GM19397 (cell line): ENCODE measurements at regions not wholly inside any gene's neighbourhood (a gene's known extent, or its start where the extent isn't known, plus 50 kb on each side); places are given as distances from the start of the nearest gene placed in this dataset.
"Not testable (repeated sequence)": the region's sequence is repeated elsewhere in the genome, so short reads cannot be mapped to it uniquely, and the experiment has no call there.

Experiments used
- ATAC-seq: cut with Tn5 transposase; IDR thresholded peaks from one replicate; pipeline ENCODE4 v1.9.1; 2021; ENCODE audit warnings: mild to moderate bottlenecking, moderate library complexity; ENCODE audit not compliant: unreplicated experiment

DNA sequence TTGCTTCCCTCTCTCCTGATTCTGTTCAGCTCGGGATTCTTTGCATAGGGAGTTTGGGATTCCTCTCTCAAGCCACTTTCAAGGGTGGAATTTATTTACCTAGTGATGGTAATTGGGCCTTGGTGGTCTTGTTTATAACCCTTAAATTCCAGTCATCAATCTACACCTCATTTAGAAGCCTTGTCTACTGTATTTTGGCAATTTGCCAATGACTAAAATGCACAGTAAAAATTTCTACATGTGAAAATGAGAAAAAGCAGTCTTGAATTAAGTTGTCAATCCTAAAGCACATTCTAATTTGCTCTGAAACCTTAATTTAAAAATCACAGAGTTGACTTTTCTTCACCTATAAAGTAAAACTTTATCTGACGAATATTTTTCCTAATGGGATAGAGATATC is 749.2 kb upstream of the CRIM1 start:
- ATAC-seq = no peak

DNA sequence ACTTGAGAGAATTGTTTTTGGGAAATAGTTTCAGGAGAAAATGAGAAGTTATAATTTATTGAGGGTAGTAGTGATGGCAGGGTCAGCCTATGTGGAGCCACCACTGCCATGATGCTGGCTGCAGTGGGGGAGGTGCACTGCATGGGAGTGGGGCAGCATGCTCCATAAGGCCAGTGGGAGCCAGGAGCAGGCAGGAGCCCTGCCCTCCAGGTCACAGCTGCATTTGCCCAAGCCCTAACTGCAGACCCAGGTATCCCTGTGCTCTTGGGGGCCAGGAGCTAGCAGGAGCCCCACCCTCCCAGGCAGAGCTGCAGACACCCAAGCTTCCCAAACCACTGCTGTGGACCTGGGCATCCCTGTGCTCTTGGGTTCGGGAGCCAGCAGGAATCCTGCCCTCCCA is 757.3 kb upstream of the CRIM1 start:
- ATAC-seq = no peak

DNA sequence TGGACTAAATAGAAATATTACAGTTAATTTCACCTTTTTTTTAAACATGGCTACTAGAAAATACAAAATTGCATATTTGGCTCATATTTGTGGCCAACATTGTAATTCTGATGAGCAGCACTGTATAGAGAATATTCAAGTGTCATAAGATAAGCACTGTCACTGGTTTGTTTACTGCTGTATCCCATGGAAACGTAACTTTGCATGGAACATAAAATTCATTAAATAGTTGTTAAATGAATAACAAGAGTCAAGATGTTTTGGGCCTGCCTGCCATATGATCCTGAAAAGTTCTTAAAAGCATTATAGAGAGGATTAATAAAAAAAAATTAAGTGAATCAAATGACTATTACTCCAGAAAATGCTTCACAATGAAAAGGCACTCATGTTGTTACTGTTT is 763.7 kb upstream of the CRIM1 start:
- no peak for ATAC-seq

DNA sequence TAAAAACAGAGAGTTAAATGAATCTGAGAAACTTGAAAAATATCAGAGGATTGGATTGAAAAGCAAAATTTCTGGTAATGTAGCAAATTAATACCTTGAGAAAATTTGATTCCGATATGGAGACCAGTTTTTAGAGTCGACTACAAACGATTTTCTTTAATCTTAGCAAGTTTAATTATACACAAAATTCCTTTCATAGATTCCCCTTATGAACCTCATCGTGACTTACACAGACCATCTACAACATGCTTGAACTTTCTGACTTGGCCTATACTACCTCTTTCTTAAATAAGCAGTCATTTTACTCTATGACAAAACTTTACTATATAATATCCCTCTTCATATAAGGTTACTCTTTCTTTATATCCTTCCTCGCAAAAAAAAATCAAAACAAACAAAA is 769.6 kb upstream of the CRIM1 start:
- ATAC-seq = no peak

DNA sequence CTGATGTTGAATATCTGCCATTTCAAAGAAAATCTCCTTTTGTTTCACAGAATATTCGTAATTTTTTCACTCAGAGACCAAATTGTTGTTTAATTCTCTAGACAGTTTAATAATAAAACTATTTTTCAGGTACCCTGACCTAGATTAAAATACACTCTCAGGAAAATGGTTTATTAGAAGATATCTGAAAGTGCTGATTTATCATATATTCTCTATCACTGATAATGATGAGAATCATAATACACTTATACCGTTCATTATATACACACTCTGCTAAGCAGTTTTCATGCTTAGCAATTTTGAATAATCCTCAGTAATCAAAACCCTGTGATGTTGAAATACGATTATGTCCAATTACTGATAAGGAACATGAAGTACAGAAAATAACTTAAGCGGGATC is 772.9 kb upstream of the CRIM1 start:
- no peak for ATAC-seq

DNA sequence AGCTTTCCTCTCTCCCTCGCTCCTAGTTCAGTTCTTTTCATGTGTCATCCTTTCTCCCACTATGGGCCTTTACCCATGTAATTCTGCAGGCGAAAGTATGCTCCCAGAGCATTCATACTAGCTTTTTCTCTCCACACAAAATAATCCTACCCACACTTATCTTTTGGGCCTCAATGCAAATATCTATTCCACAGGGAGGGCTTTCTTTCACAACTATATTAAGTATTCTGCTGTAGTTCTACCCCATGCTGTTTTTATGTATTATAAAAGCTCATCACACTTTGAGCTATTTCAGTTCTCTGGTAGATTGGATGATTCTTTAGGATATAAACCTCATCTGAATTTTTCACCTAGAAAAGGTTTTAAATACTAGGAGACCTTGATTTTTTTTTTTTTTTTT is 774.6 kb upstream of the CRIM1 start:
- no peak for ATAC-seq

DNA sequence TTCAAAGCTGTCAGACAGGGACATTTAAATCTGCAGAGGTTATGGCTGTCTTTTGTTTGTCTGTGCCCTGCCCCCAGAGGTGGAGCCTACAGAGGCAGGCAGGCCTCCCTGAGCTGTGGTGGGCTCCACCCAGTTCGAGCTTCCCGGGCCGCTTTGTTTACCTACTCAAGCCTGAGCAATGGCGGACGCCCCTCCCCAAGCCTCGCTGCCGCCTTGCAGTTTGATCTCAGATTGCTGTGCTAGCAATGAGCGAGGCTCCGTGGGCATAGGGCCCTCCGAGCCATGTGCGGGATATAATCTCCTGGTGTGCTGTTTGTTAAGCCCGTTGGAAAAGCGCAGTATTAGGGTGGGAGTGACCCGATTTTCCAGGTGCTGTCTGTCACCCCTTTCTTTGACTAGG is 787.0 kb upstream of the CRIM1 start:
- not testable (repeated sequence) for ATAC-seq

DNA sequence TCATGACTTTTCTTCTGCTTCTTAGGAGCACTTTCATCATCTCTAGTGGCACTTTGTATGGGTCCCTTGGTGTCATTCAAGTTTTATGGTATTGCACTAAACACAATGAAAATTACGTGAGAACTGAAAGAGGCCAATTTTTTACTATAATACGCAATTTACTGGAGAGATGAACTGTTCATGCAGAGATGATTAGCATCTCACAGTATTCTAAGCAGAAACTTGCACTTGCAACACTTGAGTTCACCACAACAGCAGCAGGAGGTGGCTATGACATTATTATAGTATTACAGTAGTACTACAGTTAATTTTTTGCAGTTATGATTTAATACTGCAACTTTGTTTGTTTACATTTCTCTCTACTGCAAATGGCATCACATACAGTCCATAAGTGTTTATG is 793.1 kb upstream of the CRIM1 start:
- ATAC-seq = no peak

DNA sequence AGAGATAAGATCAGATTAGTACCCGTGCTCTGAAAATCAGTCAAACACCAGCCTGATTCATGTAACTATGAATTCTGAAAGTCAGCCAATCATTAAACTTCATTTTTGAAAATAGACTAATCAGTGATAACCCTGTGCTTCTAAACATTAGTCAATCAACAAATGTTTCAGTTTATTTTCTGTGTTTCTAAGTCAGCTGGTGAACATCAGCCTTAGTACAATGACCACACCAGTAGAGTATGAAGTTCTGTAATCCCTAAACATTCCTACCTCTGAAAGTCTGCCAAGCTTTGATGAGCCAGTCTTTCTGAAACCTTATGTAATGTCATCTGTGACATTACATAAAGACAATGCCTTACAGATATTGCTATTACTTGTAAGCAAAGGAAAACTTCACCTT is 807.4 kb upstream of the CRIM1 start:
- ATAC-seq = no peak

DNA sequence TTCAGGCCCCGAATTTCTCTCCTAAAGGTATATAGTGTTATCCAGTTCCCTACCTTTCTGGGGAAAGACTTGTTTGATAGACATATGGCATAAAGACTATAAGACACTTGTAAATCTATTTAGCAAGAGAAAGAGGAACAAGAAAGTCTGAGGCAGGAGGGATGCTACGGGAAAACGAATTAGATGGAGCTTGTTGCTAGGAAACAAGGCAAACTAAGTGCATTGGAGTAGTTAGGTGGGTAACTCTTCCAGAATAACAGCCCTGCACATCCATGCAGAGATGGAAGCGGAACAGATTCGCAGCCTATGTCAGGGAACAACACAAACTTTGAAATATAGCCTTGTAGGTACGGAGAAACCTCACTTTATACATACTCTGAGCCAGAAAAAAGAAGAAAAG is 810.3 kb upstream of the CRIM1 start:
- no peak for ATAC-seq

DNA sequence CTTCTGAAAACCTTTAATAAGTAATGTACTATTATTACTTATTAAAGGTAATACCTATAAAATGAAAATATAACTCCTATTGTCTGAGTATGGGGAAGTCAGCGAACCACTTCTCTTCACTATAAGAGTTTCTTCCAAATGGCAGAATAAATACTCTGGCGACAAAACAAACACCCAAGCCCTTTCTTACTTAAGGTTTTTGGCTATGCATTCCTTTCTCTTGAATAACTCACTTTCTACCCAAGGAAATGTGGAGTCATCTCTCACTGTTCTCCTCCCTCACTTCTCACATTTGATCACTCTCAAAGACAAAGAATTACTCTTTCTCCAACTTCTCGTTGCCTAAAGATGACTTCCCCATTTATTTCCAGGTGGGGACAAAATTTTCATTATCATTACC is 816.8 kb upstream of the CRIM1 start:
- ATAC-seq = no peak

DNA sequence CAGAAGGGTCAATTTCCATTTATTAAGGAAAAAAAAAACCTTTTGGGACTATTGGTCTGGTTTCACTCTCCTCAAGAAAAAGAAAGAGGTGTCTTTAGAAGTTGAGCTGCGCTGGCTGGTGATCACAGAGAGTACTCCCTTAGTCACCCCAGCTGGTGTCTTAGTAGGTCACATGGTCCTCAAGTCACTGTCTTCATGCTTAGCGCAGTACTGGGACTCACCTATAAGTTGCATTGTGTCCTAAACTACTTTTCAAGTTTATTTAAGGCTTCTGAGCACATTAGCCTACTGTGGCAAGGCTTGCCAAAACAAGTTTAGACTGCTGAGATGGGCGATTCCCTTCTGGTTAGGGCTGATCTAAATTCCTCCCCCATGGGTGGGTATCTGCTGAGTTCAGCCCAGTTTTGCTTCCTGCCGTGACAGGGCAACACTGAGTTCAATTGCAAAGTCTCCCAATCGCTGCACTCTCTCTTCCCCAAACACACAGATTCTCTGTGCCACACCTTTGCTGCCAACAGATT is 824.9 kb upstream of the CRIM1 start:
- ATAC-seq = no peak

DNA sequence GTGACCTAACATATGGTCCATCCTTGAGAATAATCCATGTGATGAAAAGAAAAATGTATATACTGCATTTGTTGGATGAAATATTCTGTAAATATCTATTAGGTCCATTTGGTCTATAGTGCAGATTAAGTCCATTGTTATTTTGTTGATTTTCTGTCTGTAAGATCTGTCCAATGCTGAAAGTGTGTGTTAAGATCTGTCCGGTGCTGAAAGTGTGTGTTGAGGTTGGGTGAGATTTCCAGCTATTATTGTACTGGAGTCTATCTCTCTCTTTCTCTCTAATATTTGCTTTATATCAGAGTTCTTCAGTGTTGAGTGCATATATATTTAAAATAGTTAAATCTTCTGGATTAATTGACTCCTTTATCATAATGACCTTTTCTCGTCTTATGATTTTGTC is 828.8 kb upstream of the CRIM1 start:
- no peak for ATAC-seq

DNA sequence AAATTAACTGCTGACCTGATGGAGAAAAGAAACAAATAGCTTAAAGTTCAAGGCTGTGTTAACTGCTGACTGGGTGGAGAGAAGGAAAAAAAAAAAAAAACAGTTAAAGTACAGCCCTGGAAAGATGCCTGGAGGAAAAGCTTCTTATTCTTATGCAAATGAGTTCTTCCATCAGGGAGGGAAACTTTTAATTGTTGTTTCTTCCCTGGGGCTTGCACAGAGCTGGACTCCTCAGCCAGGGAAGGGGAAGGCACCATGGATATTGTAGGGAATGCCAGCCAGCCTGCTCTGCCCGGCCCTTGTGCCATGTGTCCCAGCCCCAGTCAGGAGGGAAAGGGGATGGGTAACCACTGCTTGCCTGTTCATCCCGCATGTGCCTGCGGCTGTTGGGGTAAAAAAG is 833.1 kb upstream of the CRIM1 start:
- no peak for ATAC-seq

DNA sequence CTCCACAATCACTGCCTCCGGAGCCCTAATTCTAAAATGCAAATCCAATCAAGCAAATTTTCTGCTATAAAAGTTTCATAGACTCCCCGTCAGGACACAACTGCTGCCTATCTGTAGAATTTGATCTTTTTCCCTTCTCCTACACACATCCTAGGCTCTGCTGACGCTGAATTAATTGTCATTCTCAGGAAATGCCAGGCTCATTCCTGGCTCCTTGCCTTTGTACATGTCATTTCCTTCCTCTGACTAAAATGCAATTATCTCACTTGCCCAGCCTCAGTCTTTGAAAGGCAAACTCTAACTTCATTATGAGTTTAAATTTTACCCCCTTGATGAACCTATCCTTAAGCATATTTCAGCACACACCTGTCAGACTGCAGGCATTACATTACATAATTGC is 844.9 kb upstream of the CRIM1 start:
- no peak for ATAC-seq

DNA sequence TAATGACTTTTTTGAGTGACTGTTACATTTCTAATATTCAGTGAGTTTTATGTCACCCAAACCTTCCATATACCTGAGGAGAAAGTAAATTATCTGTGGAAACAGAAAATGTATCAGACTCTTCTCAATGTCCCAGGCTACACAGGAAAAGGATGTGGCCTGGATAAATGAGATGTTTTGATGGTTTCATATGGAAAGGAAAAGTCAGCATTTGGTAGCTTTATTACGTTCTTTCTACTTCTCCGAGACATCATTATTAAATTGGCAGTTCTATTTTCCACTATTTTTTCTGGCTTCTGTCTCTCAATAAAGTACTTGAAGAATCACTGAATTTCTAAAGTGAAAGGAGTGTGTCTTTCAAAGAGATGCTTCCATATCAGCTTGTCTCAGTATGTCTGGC is 847.0 kb upstream of the CRIM1 start:
- no peak for ATAC-seq

DNA sequence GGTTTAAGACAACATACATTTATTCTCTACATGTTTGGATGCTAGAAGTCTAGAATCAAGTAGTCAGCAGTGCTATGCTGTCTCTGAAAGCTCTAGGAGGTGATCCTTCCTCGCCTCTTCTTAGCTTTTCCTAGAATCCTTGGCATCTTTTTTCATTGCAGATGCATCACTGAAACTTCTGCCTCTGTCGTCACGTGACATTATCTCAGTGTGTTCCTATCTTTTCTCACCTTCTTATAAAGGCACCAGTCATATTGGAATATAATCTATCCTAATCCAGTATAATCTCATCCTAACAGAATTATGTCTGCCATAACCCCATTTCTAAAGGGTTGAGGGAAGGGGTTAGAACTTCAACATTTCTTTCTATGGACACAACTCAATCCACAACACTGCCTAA is 851.2 kb upstream of the CRIM1 start:
- ATAC-seq = no peak

DNA sequence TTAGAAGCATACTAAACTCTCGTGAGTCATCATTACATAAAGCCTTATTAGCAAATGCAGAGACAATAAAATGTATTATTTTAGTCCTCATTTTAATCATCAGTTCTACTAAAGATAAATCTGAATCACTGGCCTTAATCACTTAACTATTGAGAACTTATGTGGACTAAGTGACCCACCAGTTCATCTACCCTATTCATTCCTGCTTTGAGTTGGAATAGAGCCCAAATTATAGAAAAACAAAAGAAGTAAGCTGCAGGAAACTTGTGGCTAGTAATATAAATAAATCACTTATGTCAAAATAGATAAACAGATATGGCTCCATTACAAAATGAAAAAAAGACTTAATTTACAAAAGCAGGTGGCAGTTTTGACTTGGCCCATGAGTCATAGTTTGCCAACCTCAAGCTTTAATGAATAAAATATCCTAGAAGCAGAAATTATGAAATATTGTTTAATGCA is 851.8 kb upstream of the CRIM1 start:
- ATAC-seq = no peak

DNA sequence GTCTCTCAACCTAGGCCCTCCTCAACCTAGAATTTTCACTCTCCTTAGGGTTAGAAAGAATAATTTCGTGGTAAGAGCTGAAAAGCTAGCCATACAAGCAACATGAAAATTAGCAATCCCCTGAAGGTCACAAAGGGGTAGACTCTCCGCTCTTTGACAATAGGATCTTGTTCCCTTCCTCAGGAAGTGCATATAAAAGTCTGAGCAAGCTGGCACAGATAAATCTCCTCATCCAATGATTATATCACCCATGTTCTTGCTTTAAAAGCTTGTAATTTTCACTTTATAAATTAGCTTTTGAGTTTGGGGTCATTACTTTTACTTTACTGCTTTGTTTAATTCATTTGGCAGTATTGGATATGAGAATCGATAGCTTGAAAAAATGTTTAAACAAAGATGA is 852.3 kb upstream of the CRIM1 start:
- ATAC-seq = no peak

DNA sequence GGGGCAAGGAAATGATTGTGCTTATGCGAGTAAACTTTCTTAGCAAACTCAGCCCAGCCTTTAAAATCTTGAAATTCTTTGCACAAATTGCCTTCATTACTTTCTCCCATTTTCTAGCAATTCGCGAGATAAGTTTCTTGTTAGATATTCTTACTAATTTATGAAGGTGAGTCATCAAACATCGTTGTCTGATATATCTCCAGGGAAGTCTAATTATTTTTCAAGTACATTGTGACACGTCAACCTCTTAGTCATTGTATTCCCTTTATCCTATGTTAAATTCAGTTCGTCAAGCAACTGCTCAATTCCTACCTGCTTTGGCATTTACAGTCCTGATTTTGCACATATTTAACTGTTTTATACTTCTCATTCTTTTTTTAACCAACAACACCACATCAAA is 854.5 kb upstream of the CRIM1 start:
- ATAC-seq = no peak

DNA sequence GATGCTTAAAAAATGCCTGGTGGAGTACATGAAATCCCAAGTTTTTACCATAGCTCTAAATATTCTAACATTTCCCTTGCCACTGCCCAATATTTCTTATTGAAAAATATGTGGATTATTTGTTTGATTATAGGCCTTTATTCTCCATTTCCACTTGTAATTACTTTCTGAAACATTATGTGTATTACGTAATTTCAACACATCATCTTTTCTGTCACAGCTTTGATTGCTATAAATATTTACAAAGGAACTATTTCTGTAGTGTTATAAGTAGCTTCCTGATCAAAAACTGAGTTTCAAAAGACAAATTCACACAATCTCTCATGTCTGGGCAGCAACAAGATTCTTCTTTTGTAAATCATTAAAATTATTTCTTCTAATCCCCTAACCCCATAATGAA is 859.6 kb upstream of the CRIM1 start:
- no peak for ATAC-seq

DNA sequence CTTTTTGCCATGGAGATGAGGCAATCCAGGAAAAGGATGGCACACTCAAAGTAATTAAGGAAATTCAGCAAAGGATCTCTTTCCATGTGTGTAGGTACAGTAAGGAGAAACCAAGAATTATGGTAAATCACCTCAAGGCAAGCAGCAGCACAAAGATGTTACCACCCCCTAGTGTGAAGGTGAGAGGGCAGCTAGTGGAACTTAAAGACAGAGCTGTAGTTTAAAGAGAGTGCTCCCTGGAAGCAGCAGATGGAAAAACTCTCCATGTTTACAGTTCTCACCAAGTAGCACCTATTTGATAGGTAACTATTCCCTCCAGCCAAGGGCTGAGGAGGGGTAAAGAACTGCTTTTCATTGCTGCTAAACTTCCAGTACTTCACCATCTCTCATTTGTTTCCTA is 860.4 kb upstream of the CRIM1 start:
- ATAC-seq = no peak

DNA sequence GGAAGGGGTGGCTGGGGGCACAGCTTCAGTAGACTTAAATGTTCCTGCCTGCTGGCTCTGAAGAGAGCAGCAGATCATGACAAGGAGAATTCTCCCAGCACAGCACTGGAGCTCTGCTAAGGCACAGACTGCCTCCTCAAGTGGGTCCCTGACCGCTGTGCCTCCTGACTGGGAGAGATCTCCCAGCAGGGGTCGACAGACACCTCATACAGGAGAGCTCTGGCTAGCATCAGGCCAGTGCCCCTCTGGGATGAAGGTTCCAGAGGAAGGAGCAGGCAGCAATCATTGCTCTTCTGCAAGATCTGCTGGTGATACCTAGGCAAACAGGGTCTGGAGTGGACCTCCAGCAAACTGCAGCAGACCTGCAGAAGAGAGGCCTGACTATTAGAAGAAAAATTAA is 877.5 kb upstream of the CRIM1 start:
- ATAC-seq = not testable (repeated sequence)

DNA sequence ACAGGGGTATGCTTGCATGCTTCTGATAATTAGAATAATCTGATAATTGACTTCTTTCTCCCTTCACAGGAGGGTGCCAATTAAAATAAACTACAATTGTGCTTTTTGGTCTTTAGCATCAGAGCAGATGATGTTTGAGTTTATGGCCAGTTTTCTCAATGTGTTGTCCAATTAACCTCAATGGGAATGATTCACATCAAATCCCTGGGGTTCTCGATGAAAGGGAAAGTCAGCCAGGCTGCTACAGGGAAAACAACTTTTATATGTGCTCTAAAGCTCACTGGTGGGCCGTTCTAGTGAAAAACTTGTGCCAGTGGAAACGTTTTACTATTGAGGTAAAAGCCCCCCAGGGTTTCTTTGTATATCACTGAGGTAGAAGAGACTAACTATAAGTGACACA is 887.3 kb upstream of the CRIM1 start:
- ATAC-seq = no peak
